CD8-positive, alpha-beta memory T cell (primary cell): ENCODE measurements at regions not wholly inside any gene's neighbourhood (a gene's known extent, or its start where the extent isn't known, plus 50 kb on each side); places are given as distances from the start of the nearest gene placed in this dataset.

Experiments
- CTCF ChIA-PET: fragments of 350-600 bp; sonication (Branson Sonifier 250); formaldehyde crosslinking; loops from one replicate; lab custom pipeline; 2021; ENCODE audit warnings: antibody characterized with exemption; lab: Charles Lee
- POLR2A ChIA-PET: fragments of 350-600 bp; sonication (Branson Sonifier 250); formaldehyde crosslinking; loops from one replicate; lab custom pipeline; 2021; ENCODE audit warnings: antibody characterized with exemption; lab: Charles Lee
- DNase-seq, 5 donors: peaks; one replicate each; pipeline versions ENCODE4 v3.0.0 to v3.0.0-alpha.2; 2020 to 2022; ENCODE audit warnings: mixed read lengths in 1 of 5
- H3K27ac ChIP-seq: one replicate; pipeline ENCODE4 v1.7.0; 2013; ENCODE audit warnings: low read depth, mild to moderate bottlenecking, low read length, moderate library complexity
- H3K27me3 ChIP-seq: 2 replicates; pipeline ENCODE4 v1.7.0; 2013; ENCODE audit warnings: low read length, mild to moderate bottlenecking; ENCODE audit not compliant: insufficient read depth, poor library complexity, severe bottlenecking
- H3K36me3 ChIP-seq: 2 replicates; pipeline ENCODE4 v1.7.0; 2013; ENCODE audit warnings: mild to moderate bottlenecking, low read length, moderate library complexity; ENCODE audit not compliant: insufficient read depth
- H3K4me1 ChIP-seq: 2 replicates; pipeline ENCODE4 v1.7.0; 2013; ENCODE audit warnings: mild to moderate bottlenecking, low read length, moderate library complexity; ENCODE audit not compliant: insufficient read depth
- H3K4me3 ChIP-seq: 2 replicates; pipeline ENCODE4 v1.7.0; 2013; ENCODE audit warnings: mild to moderate bottlenecking, low read length
- H3K9me3 ChIP-seq: 2 replicates; pipeline ENCODE4 v1.7.0; 2013; ENCODE audit warnings: mild to moderate bottlenecking, low read length
- H3K27ac Mint-ChIP-seq, 8 donors: one replicate each; pipeline ENCODE4 v1.8.0; 2020 to 2021; ENCODE audit warnings: mixed read lengths in 8 of 8, mild to moderate bottlenecking in 6 of 8, inconsistent platforms in 3 of 8, moderate library complexity in 3 of 8
- H3K27me3 Mint-ChIP-seq, 2 donors: one replicate each; pipeline ENCODE4 v1.8.0; 2020 to 2021; ENCODE audit warnings: mixed read lengths in 2 of 2, mild to moderate bottlenecking in 1 of 2, moderate library complexity in 1 of 2
- H3K36me3 Mint-ChIP-seq, 3 donors: one replicate each; pipeline ENCODE4 v1.8.0; 2020 to 2021; ENCODE audit warnings: mixed read lengths in 3 of 3, inconsistent platforms in 1 of 3, mild to moderate bottlenecking in 1 of 3
- H3K4me1 Mint-ChIP-seq, 3 donors: one replicate each; pipeline ENCODE4 v1.8.0; 2020 to 2021; ENCODE audit warnings: mixed read lengths in 3 of 3, inconsistent platforms in 1 of 3, mild to moderate bottlenecking in 1 of 3
- H3K4me3 Mint-ChIP-seq, 7 donors: one replicate each; pipeline ENCODE4 v1.8.0; 2020 to 2021; ENCODE audit warnings: mixed read lengths in 7 of 7, mild to moderate bottlenecking in 6 of 7, moderate library complexity in 4 of 7, inconsistent platforms in 2 of 7
- H3K9me3 Mint-ChIP-seq, 5 donors: one replicate each; pipeline ENCODE4 v1.8.0; 2020 to 2022; ENCODE audit warnings: mixed read lengths in 5 of 5, mild to moderate bottlenecking in 3 of 5, moderate library complexity in 2 of 5, inconsistent platforms in 1 of 5

DNA sequence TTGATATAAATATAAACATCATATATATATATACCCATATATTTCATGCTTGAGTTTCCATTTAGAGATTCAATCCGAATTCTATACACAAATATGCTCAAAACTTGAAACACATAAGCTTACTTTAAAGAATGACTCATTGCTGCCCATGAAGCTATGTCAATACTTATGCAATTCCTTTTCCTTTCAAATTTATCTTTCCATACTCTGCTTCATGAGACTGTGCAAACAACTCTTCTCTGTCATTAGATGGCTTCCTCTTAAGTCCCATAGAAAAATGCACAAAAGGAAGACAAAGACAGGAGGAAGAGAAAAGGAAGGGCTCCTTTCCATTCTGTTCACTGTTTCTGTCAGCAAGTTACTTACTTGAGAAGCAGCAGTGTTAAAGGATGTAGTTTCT, 895.7 kb upstream of the SORCS1 start:
- POLR2A ChIA-PET: no interaction called here
- Mint-ChIP-seq H3K4me3 (no peak overlapping the region), H3K36me3 (no peaks in the 10 kb centered on the region), H3K27me3 (no peaks in the 10 kb centered on the region), H3K9me3 (peaks cover 5 to 20% (median 7%) of the 10 kb centered on the region in 5 donors), H3K4me1 (no peaks in the 10 kb centered on the region), H3K27ac (no peak overlapping the region)
- no peak overlapping the region for H3K27ac ChIP-seq
- H3K4me3 ChIP-seq: no peak overlapping the region
- no peaks in the 10 kb centered on the region for H3K4me1 ChIP-seq
- CTCF ChIA-PET: no interaction called here
- no peaks in the 10 kb centered on the region for H3K27me3 ChIP-seq
- no peaks in the 10 kb centered on the region for H3K36me3 ChIP-seq
- no peaks in the 10 kb centered on the region for H3K9me3 ChIP-seq
- no peak for DNase-seq

GRCh38 chr10:108055506-108055905, 891.0 kb upstream of the SORCS1 start:
- Mint-ChIP-seq H3K4me1 (no peaks in the 10 kb centered on the region), H3K36me3 (no peaks in the 10 kb centered on the region), H3K9me3 (peaks cover 3 to 24% (median 13%) of the 10 kb centered on the region in 5 donors), H3K4me3 (no peak overlapping the region), H3K27ac (no peak overlapping the region), H3K27me3 (no peaks in the 10 kb centered on the region)
- Histone ChIP-seq H3K9me3 (no peaks in the 10 kb centered on the region), H3K4me3 (no peak overlapping the region), H3K36me3 (no peaks in the 10 kb centered on the region), H3K27ac (no peak overlapping the region), H3K4me1 (no peaks in the 10 kb centered on the region), H3K27me3 (no peaks in the 10 kb centered on the region)
- CTCF ChIA-PET: no interaction called here
- no peak for DNase-seq
- POLR2A ChIA-PET: no interaction called here

DNA sequence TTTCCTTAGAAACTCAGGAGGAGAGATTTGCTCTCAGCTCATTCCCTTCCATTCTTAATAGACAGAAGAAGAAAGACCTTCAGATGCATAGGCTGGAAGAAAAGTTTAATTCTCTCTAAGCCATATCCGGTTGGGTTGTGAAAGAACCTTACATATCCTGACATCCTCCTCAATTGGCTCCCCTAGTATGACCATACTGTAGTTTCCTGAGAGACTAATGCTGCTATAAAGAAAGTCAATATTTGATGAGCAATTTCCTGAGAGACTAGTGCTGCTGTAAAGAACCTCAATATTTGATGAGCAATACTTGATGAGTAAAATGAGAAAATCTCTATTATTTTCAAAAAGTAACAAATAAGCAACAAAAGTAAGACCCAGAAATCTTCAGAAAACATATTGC, 888.5 kb upstream of the SORCS1 start:
- Histone ChIP-seq H3K9me3 (no peaks in the 10 kb centered on the region), H3K4me3 (no peak overlapping the region), H3K36me3 (no peaks in the 10 kb centered on the region), H3K27ac (no peak overlapping the region), H3K4me1 (no peaks in the 10 kb centered on the region), H3K27me3 (no peaks in the 10 kb centered on the region)
- ChIA-PET CTCF (no interaction called here), POLR2A (no interaction called here)
- Mint-ChIP-seq H3K27ac (no peak overlapping the region), H3K27me3 (no peaks in the 10 kb centered on the region), H3K4me3 (no peak overlapping the region), H3K9me3 (peaks cover 6 to 21% (median 16%) of the 10 kb centered on the region in 5 donors), H3K4me1 (no peaks in the 10 kb centered on the region), H3K36me3 (no peaks in the 10 kb centered on the region)
- no peak for DNase-seq

- Histone ChIP-seq H3K9me3 (no peaks in the 10 kb centered on the region), H3K27ac (no peak overlapping the region), H3K27me3 (no peaks in the 10 kb centered on the region), H3K36me3 (no peaks in the 10 kb centered on the region), H3K4me1 (no peaks in the 10 kb centered on the region), H3K4me3 (no peak overlapping the region)
- ChIA-PET CTCF (no interaction called here), POLR2A (no interaction called here)
- Mint-ChIP-seq H3K27ac (no peak overlapping the region), H3K27me3 (no peaks in the 10 kb centered on the region), H3K36me3 (no peaks in the 10 kb centered on the region), H3K4me3 (no peak overlapping the region), H3K9me3 (peaks cover 4 to 22% (median 18%) of the 10 kb centered on the region in 5 donors), H3K4me1 (no peaks in the 10 kb centered on the region)
- no peak for DNase-seq
These were observed 886.7 kb upstream of the SORCS1 start for GRCh38 chr10:108051218-108051617.

DNA sequence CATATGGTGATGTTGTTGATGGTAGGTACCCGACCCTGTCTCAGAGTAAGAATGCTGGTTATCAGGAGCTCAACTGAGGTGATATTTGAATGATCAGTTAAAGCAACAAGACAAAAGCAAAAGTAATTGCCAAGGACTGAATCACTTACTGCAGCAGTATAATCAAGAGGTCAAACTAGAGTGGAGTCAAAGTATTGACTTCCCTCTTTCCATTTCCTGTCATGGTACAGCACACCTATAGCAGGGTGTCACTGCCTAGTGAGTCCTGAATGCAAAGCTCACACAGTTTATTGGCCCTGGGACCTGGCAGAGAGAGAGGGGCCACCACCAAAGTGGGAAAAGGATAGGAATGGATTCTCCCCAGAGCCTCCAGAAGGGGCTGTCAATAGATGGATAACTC, 886.1 kb upstream of the SORCS1 start:
- no peak for DNase-seq
- POLR2A ChIA-PET: no interaction called here

DNA sequence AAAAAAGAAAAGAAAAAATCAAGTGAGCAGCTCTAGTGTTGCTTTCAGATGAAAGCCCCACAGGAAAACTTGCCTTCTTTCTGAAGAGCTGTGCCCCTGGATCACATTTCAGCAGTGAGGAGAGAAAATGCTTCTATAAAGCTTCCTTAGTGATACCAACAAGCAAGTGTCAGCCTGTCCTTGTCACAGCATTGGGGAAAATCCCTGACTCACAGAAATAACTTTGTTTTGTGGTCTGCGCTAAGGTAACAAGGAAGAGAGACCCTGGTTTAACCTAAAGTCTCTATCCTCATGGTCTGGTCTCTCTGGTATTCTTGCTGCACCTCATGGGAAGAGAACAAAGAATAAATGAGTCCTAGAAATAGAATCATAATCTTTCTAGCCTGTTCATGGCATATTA, 885.2 kb upstream of the SORCS1 start:
- Mint-ChIP-seq H3K27ac (no peak overlapping the region), H3K4me1 (no peaks in the 10 kb centered on the region), H3K36me3 (no peaks in the 10 kb centered on the region), H3K4me3 (no peak overlapping the region), H3K27me3 (no peaks in the 10 kb centered on the region), H3K9me3 (peaks cover 3 to 27% (median 16%) of the 10 kb centered on the region in 5 donors)
- DNase-seq: no peak
- H3K4me1 ChIP-seq: no peaks in the 10 kb centered on the region
- ChIA-PET POLR2A (no interaction called here), CTCF (no interaction called here)
- no peak overlapping the region for H3K4me3 ChIP-seq
- no peaks in the 10 kb centered on the region for H3K9me3 ChIP-seq
- no peak overlapping the region for H3K27ac ChIP-seq
- no peaks in the 10 kb centered on the region for H3K27me3 ChIP-seq
- no peaks in the 10 kb centered on the region for H3K36me3 ChIP-seq

More for the DNA sequence above, 886.1 kb upstream of the SORCS1 start:
- H3K4me1 Mint-ChIP-seq: no peaks in the 10 kb centered on the region
- CTCF ChIA-PET: no interaction called here
- no peaks in the 10 kb centered on the region for H3K4me1 ChIP-seq
- no peak overlapping the region for H3K27ac Mint-ChIP-seq
- no peaks in the 10 kb centered on the region for H3K9me3 ChIP-seq
- peaks cover 3 to 23% (median 18%) of the 10 kb centered on the region in 5 donors for H3K9me3 Mint-ChIP-seq
- H3K27me3 Mint-ChIP-seq: no peaks in the 10 kb centered on the region
- H3K4me3 ChIP-seq: no peak overlapping the region
- H3K27me3 ChIP-seq: no peaks in the 10 kb centered on the region
- no peaks in the 10 kb centered on the region for H3K36me3 ChIP-seq
- H3K36me3 Mint-ChIP-seq: no peaks in the 10 kb centered on the region
- H3K4me3 Mint-ChIP-seq: no peak overlapping the region
- H3K27ac ChIP-seq: no peak overlapping the region

GRCh38 chr10:108048898-108049297, 884.4 kb upstream of the SORCS1 start:
- Mint-ChIP-seq H3K27me3 (no peaks in the 10 kb centered on the region), H3K9me3 (peaks cover 3 to 25% (median 14%) of the 10 kb centered on the region in 5 donors), H3K36me3 (no peaks in the 10 kb centered on the region), H3K27ac (no peak overlapping the region), H3K4me1 (no peaks in the 10 kb centered on the region), H3K4me3 (no peak overlapping the region)
- no peak overlapping the region for H3K27ac ChIP-seq
- no peaks in the 10 kb centered on the region for H3K4me1 ChIP-seq
- no peak overlapping the region for H3K4me3 ChIP-seq
- no peaks in the 10 kb centered on the region for H3K36me3 ChIP-seq
- H3K27me3 ChIP-seq: no peaks in the 10 kb centered on the region
- POLR2A ChIA-PET: no interaction called here
- CTCF ChIA-PET: no interaction called here
- no peak for DNase-seq
- no peaks in the 10 kb centered on the region for H3K9me3 ChIP-seq

DNA sequence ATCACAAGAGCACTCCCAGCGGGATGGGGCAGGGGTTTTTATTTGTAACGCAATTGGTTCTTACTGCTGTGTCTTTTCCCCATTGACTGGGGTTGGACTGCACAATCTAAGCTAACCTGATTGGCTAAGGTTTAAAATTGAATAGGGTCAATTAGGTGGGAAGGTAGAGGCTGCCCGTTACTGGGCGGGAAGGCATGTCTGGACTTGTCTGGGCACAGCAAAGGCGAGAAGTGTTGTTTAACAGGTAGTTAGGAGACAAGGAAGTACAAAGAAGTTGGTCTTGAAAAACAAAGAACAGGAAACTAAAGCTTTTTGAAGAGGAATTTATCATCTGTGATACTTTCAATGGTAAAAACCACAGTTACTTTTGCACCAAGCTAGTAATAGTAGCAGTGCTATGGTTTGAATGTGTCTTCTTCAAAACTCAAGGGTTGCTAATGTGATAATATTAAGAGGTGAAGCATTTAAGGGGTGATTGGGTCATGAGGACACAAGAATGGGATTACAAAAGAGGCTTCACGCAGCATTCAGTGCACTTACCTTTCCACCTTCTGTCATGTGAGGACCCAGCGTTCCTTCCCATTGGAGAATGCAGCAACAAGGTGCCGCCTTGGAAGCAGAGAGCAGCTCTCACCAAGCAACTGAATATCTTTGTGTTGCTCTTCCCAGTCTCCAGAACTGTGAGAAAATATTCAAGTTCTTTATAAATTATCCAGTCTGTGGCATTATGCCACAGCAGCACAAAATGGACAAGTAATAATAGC, 875.5 kb upstream of the SORCS1 start:
- H3K27ac ChIP-seq: no peak overlapping the region
- Mint-ChIP-seq H3K27me3 (no peaks in the 10 kb centered on the region), H3K27ac (no peak overlapping the region), H3K36me3 (peaks cover 0 to 2% (median 0%) of the 10 kb centered on the region in 3 donors), H3K9me3 (peaks cover 5 to 36% (median 10%) of the 10 kb centered on the region in 5 donors), H3K4me1 (no peaks in the 10 kb centered on the region), H3K4me3 (no peak overlapping the region)
- DNase-seq: no peak
- no peak overlapping the region for H3K4me3 ChIP-seq
- H3K36me3 ChIP-seq: no peaks in the 10 kb centered on the region
- CTCF ChIA-PET: no interaction called here
- POLR2A ChIA-PET: no interaction called here
- no peaks in the 10 kb centered on the region for H3K4me1 ChIP-seq
- H3K9me3 ChIP-seq: no peaks in the 10 kb centered on the region
- H3K27me3 ChIP-seq: no peaks in the 10 kb centered on the region
